GM10266 (cell line): ENCODE measurements at regions not wholly inside any gene's neighbourhood (a gene's known extent, or its start where the extent isn't known, plus 50 kb on each side); places are given as distances from the start of the nearest gene placed in this dataset.

ENCODE experiments used
- DNase-seq: peaks from one replicate; pipeline ENCODE4 v3.0.0; 2012; ENCODE audit errors: extremely low spot score
- CTCF ChIP-seq: IDR thresholded peaks from 2 replicates; pipeline ENCODE4 v1.5.1; 2012; ENCODE audit warnings: mild to moderate bottlenecking, low read depth; ENCODE audit not compliant: control insufficient read depth, insufficient read depth; ENCODE audit errors: missing control alignments

- no peak for DNase-seq
- TF ChIP-seq CTCF = no peak
Measured at GRCh38 chr5:107303171-107303968, 367.4 kb downstream of the EFNA5 start.

GRCh38 chr5:107302441-107302840, 368.3 kb downstream of the EFNA5 start:
- TF ChIP-seq CTCF = no peak
- DNase-seq = no peak

- TF ChIP-seq CTCF = no peak
- DNase-seq = no peak
Measured at GRCh38 chr5:107301999-107302398, 368.7 kb downstream of the EFNA5 start.

GRCh38 chr5:107300721-107301327, 369.9 kb downstream of the EFNA5 start:
- TF ChIP-seq CTCF = no peak
- no peak for DNase-seq

- DNase-seq = no peak
- no peak for TF ChIP-seq CTCF
Measured at GRCh38 chr5:107296572-107296971, 374.2 kb downstream of the EFNA5 start.

GRCh38 chr5:107295914-107296313, 374.8 kb downstream of the EFNA5 start:
- no peak for DNase-seq
- no peak for TF ChIP-seq CTCF

- TF ChIP-seq CTCF = no peak
- no peak for DNase-seq
Measured at GRCh38 chr5:107294669-107295068, 376.1 kb downstream of the EFNA5 start.
